GM21390 (cell line): ENCODE measurements at regions not wholly inside any gene's neighbourhood (a gene's known extent, or its start where the extent isn't known, plus 50 kb on each side); places are given as distances from the start of the nearest gene placed in this dataset.

ENCODE experiments used
- ATAC-seq: cut with Tn5 transposase; IDR thresholded peaks from one replicate; pipeline ENCODE4 v1.9.1; 2021; ENCODE audit not compliant: unreplicated experiment

- ATAC-seq, result no peak
These were observed 247.9 kb upstream of the NT5C1B start for GRCh38 chr2:18837240-18837639.

GRCh38 chr2:18836436-18836835 lies 247.1 kb upstream of the NT5C1B start:
- ATAC-seq, result no peak

DNA sequence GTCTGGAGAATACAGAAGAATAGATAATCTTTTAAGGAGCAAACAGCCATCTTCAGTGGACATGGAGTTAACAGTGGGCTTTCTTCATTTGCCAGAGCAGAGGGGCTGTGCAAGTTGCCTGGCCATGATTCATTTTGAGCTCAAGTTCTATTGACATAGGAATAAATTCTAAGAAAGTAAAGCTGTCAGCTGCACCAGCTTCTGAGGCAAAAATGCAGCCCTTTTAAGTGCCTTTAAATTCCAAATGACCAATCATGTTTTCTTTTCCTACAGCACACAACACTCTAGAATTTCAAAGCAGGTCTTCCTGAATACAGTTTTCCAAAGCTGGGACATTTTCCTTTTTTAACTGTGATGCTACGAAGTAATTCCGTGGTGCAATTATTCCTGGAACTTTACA lies 246.4 kb upstream of the NT5C1B start:
- no peak for ATAC-seq

DNA sequence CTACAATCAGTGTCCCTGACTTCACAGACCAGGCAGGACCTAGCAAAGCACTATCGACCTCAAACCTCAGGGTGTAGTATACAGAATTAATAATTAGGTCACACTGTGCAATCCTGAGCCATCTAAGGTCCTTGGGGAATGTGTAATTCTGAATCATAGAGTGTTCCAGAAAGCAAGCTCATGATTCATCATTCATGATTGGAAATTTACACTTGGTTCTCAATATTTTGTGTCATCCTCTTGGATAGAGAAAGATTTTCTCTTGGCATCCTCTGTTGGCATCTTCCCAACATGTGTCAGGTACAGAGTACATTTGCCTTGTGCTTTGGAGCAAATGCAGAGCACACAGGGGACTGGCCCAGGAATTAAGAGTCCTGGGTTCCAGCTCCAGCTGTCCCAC lies 245.0 kb upstream of the NT5C1B start:
- ATAC-seq, result no peak

DNA sequence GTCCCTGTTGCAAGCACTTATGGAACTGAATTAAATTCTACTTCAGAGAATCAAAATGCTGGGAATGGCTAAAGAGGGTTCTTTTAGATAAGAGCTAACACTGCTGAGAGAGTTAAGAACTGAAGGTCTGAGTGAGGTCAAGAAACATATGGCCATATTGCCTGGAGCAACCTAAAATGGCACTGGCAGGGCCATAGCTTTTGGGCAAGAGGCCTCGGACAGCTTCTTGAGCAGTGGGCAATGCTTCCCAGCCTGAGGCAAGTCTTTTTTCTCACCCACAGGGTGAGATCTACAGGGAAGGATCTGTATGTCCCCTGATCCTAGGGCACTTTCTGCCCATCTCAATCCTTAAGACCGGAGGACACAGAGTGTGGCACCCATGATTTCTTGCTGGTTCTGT lies 244.6 kb upstream of the NT5C1B start:
- ATAC-seq, result no peak

DNA sequence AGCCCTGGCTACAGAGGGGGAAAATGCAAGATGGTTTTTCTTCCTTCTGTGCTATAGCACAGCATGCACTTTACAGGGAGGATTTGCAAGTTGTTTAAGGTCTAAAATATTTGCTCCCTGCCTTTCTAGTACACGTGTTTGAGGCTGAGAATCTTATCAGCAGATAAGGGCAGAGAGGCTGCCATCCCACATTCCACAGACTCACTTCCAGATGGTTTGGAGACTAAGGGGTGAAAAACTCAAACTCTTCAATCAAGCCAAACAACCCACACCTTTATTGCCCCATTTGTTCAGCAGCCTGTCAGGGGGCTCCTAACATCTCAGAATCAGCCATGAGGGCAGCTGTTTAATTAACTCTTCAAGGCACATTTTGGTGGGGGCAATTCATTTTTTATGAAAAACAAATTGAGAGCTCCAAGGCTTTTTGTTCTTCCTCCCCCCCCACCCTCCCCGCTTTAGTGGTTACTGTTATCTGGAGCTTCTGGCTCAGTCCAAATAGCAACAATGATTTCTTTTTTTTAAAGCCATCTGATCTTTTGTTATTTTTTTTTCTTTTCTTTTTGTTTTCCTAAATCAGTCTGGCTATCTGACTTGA lies 242.6 kb upstream of the NT5C1B start:
- ATAC-seq, result no peak

DNA sequence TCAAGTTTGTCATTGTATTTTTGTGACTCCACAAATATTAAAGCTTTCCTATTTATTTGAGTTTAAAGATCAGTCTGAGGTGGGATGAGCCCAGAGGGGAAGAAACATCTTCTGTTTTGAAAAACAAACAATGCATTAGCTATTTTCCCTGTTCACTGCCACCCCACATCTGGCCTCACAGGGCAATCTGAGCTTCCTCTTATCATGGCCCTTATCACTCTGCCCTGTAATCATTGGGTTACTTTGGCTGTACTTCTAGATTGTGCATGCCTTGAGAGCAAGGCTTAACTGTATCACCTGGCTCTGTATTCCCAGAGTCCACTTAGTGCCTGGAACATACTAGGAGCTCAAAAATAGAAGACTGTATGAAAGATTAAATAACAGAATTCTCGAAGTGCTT lies 241.6 kb upstream of the NT5C1B start:
- no peak for ATAC-seq

GRCh38 chr2:18829976-18830375 lies 240.6 kb upstream of the NT5C1B start:
- ATAC-seq, result no peak

- no peak for ATAC-seq
These were observed 240.0 kb upstream of the NT5C1B start for GRCh38 chr2:18829251-18829902.

DNA sequence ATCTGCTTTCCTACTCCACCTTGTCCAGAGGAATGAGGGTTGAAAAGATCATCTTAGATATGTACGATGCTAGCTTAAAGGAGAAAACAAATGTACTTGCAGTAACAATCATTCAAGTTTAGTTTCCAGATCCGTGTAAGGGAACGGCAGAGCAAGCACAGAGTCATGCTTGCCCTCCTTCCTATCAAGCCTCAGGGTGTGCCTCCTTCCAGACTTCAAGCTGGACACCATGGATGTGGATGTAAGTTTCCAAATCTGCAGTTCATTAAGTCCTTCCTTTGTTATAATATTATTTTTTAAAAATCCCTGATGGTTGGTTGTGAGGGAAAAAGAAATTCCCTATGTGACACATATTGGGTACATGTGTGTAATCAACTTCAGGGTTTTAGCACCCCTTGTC lies 238.9 kb upstream of the NT5C1B start:
- no peak for ATAC-seq

- ATAC-seq, result no peak
These were observed 236.5 kb upstream of the NT5C1B start for GRCh38 chr2:18825838-18826237.

- no peak for ATAC-seq
These were observed 235.5 kb upstream of the NT5C1B start for GRCh38 chr2:18824915-18825314.

DNA sequence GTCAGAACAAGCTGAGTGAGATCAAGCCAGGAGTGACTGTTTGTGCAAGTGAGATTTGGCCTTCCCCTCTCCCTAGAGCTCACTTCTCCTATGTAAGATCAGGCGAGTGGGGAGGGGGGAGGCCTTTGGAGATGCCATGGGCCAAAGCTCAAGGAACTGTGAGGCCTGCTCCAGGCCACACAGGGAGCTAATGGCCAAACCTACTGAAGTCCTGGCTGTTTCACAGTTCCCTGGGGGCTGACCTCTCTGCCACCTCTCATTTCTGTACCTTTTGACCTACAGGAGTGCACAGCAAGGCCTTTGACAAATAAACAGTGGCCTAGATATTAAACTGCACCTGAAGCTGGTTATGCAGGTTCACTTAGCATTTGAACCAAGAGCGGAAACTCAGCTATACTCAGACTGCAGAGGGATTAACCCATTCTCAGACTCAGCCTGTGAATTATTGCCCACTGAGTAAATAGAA lies 235.0 kb upstream of the NT5C1B start:
- no peak for ATAC-seq

DNA sequence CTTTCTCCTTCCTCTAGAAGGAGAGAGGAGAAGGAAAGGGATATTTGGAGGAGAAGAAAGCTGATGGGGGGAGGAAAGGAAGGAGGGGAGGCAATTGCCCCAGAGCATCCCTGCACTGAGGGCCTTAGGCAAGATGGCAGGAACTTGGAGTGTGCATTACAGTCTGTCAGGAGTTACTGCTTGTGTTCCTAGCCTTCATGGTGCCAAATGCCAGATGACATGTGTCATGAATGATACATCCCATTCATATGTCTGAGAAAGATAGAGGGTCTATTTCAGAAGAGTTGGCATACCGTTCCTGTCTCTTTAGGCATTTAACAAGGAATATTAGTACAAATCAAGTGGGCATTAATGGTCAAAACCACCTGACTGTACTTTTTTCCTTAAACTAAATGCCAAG lies 232.1 kb upstream of the NT5C1B start:
- ATAC-seq, result no peak

GRCh38 chr2:18820966-18821365 lies 231.6 kb upstream of the NT5C1B start:
- no peak for ATAC-seq

- ATAC-seq, result no peak
These were observed 230.2 kb upstream of the NT5C1B start for GRCh38 chr2:18819566-18819965.

DNA sequence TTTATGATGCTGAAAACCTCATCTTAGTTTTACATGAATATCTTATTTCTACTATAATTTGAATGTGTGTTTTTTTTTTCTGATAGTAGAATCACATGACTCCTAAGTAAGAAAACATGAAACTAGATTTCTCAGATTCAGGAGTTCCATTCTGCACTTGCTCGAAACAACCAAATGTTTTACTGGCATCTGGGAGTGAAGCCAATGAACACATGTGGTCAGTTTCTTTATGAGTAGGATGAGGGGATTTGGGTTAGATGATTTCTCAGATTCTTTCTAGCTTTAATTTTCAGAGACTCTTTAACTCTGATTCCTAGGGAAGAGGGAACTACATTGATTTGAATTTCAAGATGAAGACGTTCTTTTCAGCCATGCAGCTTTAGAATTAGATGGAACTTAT lies 225.0 kb upstream of the NT5C1B start:
- ATAC-seq, result no peak

- no peak for ATAC-seq
These were observed 215.2 kb upstream of the NT5C1B start for GRCh38 chr2:18804536-18804935.

GRCh38 chr2:18803141-18803939 lies 214.0 kb upstream of the NT5C1B start:
- ATAC-seq, result no peak

DNA sequence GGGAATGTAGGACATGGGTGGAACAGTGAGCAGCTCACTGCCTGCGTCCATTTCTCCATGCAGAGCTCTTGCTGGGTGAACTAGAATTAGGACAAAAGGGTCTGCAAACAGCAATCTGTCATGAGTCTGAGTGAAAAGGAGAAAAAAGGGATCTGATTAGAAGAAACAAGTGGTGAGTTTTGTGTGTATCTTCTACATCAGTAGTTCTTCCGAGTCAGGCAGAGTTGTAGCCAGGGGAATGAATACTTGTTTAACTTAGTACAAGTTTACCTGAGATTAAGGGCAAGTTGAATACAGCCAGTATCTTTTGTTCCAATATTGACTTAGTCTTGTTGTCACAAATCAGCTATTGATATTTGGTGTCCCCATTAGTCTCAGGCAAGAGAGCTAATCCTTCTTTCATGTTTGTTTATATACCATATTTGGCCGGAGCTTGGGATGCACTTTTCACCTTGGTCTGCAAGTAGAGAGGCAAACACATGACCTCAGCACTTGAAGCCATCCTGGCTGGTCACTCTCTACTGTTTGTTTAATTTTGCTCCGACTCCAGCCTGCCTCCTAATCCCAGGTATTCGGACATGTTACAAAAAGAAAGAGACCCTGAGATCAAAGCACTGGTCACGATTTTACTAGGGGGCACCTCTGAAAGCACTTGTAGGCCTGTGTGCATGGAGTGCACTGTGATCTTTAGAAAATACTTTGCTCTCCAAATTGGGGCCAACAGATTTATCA lies 211.0 kb upstream of the NT5C1B start:
- no peak for ATAC-seq

DNA sequence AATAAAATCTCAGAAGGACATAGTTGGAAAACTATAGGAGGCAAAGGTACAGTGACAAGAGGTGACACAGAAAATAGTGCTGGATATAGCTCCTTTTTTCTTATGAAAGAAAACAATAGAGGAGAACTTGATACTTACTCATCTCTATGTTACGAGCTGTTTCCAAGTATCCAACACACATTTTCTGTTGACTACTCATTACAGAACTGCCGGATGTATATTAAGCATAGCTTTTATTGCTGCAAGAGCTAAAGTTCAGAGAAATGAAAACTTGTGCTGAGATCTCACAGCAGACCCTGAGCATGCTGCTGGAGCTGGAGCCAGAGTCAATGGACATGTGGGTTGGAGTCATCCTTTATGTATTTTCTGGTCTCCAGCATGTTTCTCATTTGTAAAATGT lies 210.0 kb upstream of the NT5C1B start:
- ATAC-seq, result no peak
